Spleen (tissue), 11 donors: ENCODE measurements at regions not wholly inside any gene's neighbourhood (a gene's known extent, or its start where the extent isn't known, plus 50 kb on each side); places are given as distances from the start of the nearest gene placed in this dataset.

Experiments
- DNase-seq: peaks from one replicate; pipeline ENCODE4 v3.0.0-alpha.2; 2020
- H3K27ac ChIP-seq, 8 donors: fragments of 200-600 bp; sonication (generic) in 7 of 8; 1 replicate in 4 of 8; 2 replicates in 4 of 8; pipeline versions ENCODE4 v1.5.0 to v1.8.0; 2016 to 2021; ENCODE audit warnings: inconsistent platforms in 4 of 8, mild to moderate bottlenecking in 4 of 8, moderate library complexity in 1 of 8
- H3K27me3 ChIP-seq, 7 donors: fragments of 200-600 bp; sonication (generic) in 6 of 7; replicated peaks in 1 of 7; 1 replicate in 4 of 7; 2 replicates in 3 of 7; pipeline versions ENCODE4 v1.5.0 to v1.8.0; 2016 to 2021; ENCODE audit warnings: inconsistent platforms in 3 of 7, mild to moderate bottlenecking in 1 of 7
- H3K36me3 ChIP-seq, 6 donors: fragments of 200-600 bp; sonication (generic) in 5 of 6; 1 replicate in 4 of 6; 2 replicates in 2 of 6; pipeline versions ENCODE4 v1.5.0 to v1.8.0; 2016 to 2021; ENCODE audit warnings: inconsistent platforms in 2 of 6
- H3K4me1 ChIP-seq, 6 donors: fragments of 200-600 bp; sonication (generic) in 5 of 6; 1 replicate in 3 of 6; 2 replicates in 3 of 6; pipeline versions ENCODE4 v1.5.0 to v1.8.0; 2016 to 2021; ENCODE audit warnings: inconsistent platforms in 3 of 6
- H3K4me3 ChIP-seq, 8 donors: fragments of 200-600 bp; sonication (generic) in 7 of 8; 1 replicate in 4 of 8; 2 replicates in 4 of 8; pipeline versions ENCODE4 v1.5.0 to v1.8.0; 2016 to 2021; ENCODE audit warnings: inconsistent platforms in 4 of 8, mild to moderate bottlenecking in 4 of 8, moderate library complexity in 2 of 8
- H3K9me3 ChIP-seq, 8 donors: fragments of 200-600 bp; sonication (generic) in 7 of 8; 1 replicate in 4 of 8; 2 replicates in 4 of 8; pipeline versions ENCODE4 v1.5.0 to v1.8.0; 2016 to 2021; ENCODE audit warnings: inconsistent platforms in 4 of 8
- CTCF ChIP-seq, 11 experiments: fragments of 200-600 bp in 7 of 11; fragments of 450-650 bp in 4 of 11; sonication (generic) in 4 of 11; IDR thresholded peaks in 8 of 11; conservative IDR thresholded peaks in 3 of 11; 1 replicate in 7 of 11; 2 replicates in 4 of 11; pipeline versions ENCODE4 v1.4.0 to v1.8.0; 2016 to 2021; ENCODE audit warnings: antibody characterized with exemption in 11 of 11, inconsistent platforms in 4 of 11, mild to moderate bottlenecking in 1 of 11
- POLR2A ChIP-seq, 3 donors: fragments of 450-650 bp; IDR thresholded peaks; one replicate each; pipeline ENCODE4 v1.5.1; 2017; ENCODE audit warnings: antibody characterized with exemption in 3 of 3, mild to moderate bottlenecking in 1 of 3
- POLR2AphosphoS5 ChIP-seq, 3 donors: sonication (generic); formaldehyde crosslinking; IDR thresholded peaks; one replicate each; pipeline ENCODE4 v1.5.1; 2017; ENCODE audit warnings: antibody characterized with exemption in 3 of 3
- WGBS, 5 donors: extraction: QIAGEN DNeasy Blood & Tissue Kit in 3 of 5; methylation state at CpG; one replicate each; pipeline versions ENCODE4 v1.1.5 to v1.1.7; 2013 to 2018; 5-methylcytosine and 5-hydroxymethylcytosine counted together
- intact Hi-C: fragments of 100-400 bp; cut with DNase I; formaldehyde crosslinking; loops from one replicate; pipeline ENCODE4 v1.15.0; 2023; ENCODE audit warnings: low total_unique reads
- donor health status: healthy with polysubstance abuse.
- donor health status: DM: no; HTN: no; CAD: no; lungs with moderate emphysema.
- donor health status: DM: no; HTN: no; CAD: no.
- donor health status: Bipolar disorder and iron deficiency.
- donor health status: healthy.
- donor health status: DM: no; HTN: no; CAD: no.
- donor health status: DM: yes; HTN: yes; CAD: no.

- Histone ChIP-seq H3K9me3 (no peaks in the 10 kb centered on the region), H3K27ac (no peak overlapping the region), H3K27me3 (no peaks in the 10 kb centered on the region), H3K4me3 (no peak overlapping the region), H3K4me1 (no peaks in the 10 kb centered on the region), H3K36me3 (no peaks in the 10 kb centered on the region)
- 34 to 48% (median 45%) methylated on average over 4 of the region's 4 CpGs for WGBS, 5 donors
- DNase-seq, result no peak
- TF ChIP-seq CTCF (IDR thresholded peaks at IDR 0.05 in 8 of 11, conservative IDR thresholded peaks at IDR 0.05 in 3 of 11) (no peak), POLR2AphosphoS5 (IDR thresholded peaks at IDR 0.05) (no peak), POLR2A (IDR thresholded peaks at IDR 0.05) (no peak)
- intact Hi-C loops, result no loop called here
These were observed 416.0 kb downstream of the SH3GL2 start for GRCh38 chr9:17994695-17995425.

GRCh38 chr9:17996728-17997127, 417.9 kb downstream of the SH3GL2 start:
- Histone ChIP-seq H3K4me1 (no peaks in the 10 kb centered on the region), H3K27ac (no peak overlapping the region), H3K4me3 (no peak overlapping the region), H3K9me3 (peaks cover 0 to 4% (median 0%) of the 10 kb centered on the region in 8 donors), H3K27me3 (no peaks in the 10 kb centered on the region), H3K36me3 (no peaks in the 10 kb centered on the region)
- intact Hi-C loops, result no loop called here
- WGBS, 5 donors, result 59 to 73% (median 66%) methylated on average over 1 of the region's 1 CpG
- TF ChIP-seq POLR2A (IDR thresholded peaks at IDR 0.05) (no peak), CTCF (IDR thresholded peaks at IDR 0.05 in 8 of 11, conservative IDR thresholded peaks at IDR 0.05 in 3 of 11) (no peak), POLR2AphosphoS5 (IDR thresholded peaks at IDR 0.05) (no peak)
- DNase-seq, result no peak

- no peaks in the 10 kb centered on the region for H3K27me3 ChIP-seq
- no peak overlapping the region for H3K27ac ChIP-seq
- no peak overlapping the region for H3K4me3 ChIP-seq
- WGBS, 5 donors, result 77 to 90% (median 79%) methylated on average over 4 of the region's 4 CpGs
- no peaks in the 10 kb centered on the region for H3K36me3 ChIP-seq
- intact Hi-C loops, result no loop called here
- no peak for TF ChIP-seq CTCF (IDR thresholded peaks at IDR 0.05 in 8 of 11, conservative IDR thresholded peaks at IDR 0.05 in 3 of 11)
- TF ChIP-seq POLR2A (IDR thresholded peaks at IDR 0.05), result no peak
- no peak for TF ChIP-seq POLR2AphosphoS5 (IDR thresholded peaks at IDR 0.05)
- H3K9me3 ChIP-seq, result peaks cover 0 to 4% (median 0%) of the 10 kb centered on the region in 8 donors
- no peaks in the 10 kb centered on the region for H3K4me1 ChIP-seq
- no peak for DNase-seq
These were observed 424.0 kb downstream of the SH3GL2 start for GRCh38 chr9:18002718-18003438.

GRCh38 chr9:18006591-18006990, 427.7 kb downstream of the SH3GL2 start:
- intact Hi-C loops, result no loop called here
- 73 to 89% (median 87%) methylated on average over 4 of the region's 4 CpGs for WGBS, 5 donors

More at GRCh38 chr9:18006591-18006990, 427.7 kb downstream of the SH3GL2 start:
- H3K36me3 ChIP-seq, result no peaks in the 10 kb centered on the region
- DNase-seq, result no peak
- no peaks in the 10 kb centered on the region for H3K27me3 ChIP-seq
- H3K4me3 ChIP-seq, result no peak overlapping the region
- H3K9me3 ChIP-seq, result peaks cover 0 to 3% (median 0%) of the 10 kb centered on the region in 8 donors
- TF ChIP-seq POLR2A (IDR thresholded peaks at IDR 0.05), result no peak
- no peak for TF ChIP-seq CTCF (IDR thresholded peaks at IDR 0.05 in 8 of 11, conservative IDR thresholded peaks at IDR 0.05 in 3 of 11)
- H3K4me1 ChIP-seq, result no peaks in the 10 kb centered on the region
- H3K27ac ChIP-seq, result no peak overlapping the region
